Lower lobe of right lung (tissue), 2 donors: ENCODE measurements at regions not wholly inside any gene's neighbourhood (a gene's known extent, or its start where the extent isn't known, plus 50 kb on each side); places are given as distances from the start of the nearest gene placed in this dataset.

ENCODE experiments used
- ATAC-seq, 2 donors: fragments of 200-7000 bp; cut with Tn5 transposase; one replicate each; pipeline ENCODE4 v1.9.1; 2020 to 2022; ENCODE audit warnings: mild to moderate bottlenecking in 2 of 2, moderate library complexity in 2 of 2
- DNase-seq: peaks from one replicate; pipeline ENCODE4 v3.0.0-alpha.2; 2020
- H3K27ac ChIP-seq: fragments of 200-600 bp; one replicate; pipeline ENCODE4 v1.8.0; 2022
- H3K27me3 ChIP-seq: fragments of 200-600 bp; one replicate; pipeline ENCODE4 v1.8.0; 2022; ENCODE audit warnings: low read depth
- H3K36me3 ChIP-seq: fragments of 200-600 bp; one replicate; pipeline ENCODE4 v1.8.0; 2022; ENCODE audit warnings: mild to moderate bottlenecking
- H3K4me1 ChIP-seq: fragments of 200-600 bp; one replicate; pipeline ENCODE4 v1.8.0; 2022
- H3K4me3 ChIP-seq: fragments of 200-600 bp; one replicate; pipeline ENCODE4 v1.8.0; 2022; ENCODE audit warnings: mild to moderate bottlenecking
- H3K9me3 ChIP-seq: fragments of 200-600 bp; one replicate; pipeline ENCODE4 v1.8.0; 2022
- intact Hi-C: fragments of 100-400 bp; cut with DNase I; formaldehyde crosslinking; loops from one replicate; pipeline ENCODE4 v1.11.0; 2022
- TF ChIP-seq, protein P1 (sequence below): fragments of 200-600 bp; IDR thresholded peaks from one replicate; pipeline ENCODE4 v1.8.0; 2022; ENCODE audit warnings: antibody characterized with exemption, mild to moderate bottlenecking
- donor health status: DM: no; HTN: yes; CAD: no; lungs with severe emphysema.

DNA sequence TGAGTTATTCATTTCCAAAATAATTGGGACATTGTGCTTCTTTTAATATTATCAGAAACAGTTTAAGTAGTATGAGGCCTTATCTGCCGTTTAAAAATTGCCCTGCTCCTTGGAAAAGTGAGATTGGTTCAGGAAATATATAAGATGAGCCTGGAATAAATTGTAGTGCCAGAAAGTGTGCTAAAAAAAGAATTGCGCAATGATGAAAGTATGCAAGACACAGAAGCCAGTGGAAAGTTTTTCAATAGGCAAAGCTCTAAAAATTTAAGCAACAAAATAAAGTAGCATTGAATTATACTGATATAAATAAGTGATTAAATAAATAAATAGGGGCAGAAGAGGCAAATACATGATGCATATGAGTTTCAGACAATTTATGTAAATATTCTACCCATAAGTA lies 834.9 kb downstream of the BCL11B start:
- Histone ChIP-seq H3K9me3 (no peaks in the 10 kb centered on the region), H3K4me1 (no peaks in the 10 kb centered on the region), H3K27ac (no peak overlapping the region), H3K36me3 (no peaks in the 10 kb centered on the region), H3K4me3 (no peak overlapping the region), H3K27me3 (no peaks in the 10 kb centered on the region)
- DNase-seq (no peak), ATAC-seq (no peak)
- TF ChIP-seq, protein P1, sequence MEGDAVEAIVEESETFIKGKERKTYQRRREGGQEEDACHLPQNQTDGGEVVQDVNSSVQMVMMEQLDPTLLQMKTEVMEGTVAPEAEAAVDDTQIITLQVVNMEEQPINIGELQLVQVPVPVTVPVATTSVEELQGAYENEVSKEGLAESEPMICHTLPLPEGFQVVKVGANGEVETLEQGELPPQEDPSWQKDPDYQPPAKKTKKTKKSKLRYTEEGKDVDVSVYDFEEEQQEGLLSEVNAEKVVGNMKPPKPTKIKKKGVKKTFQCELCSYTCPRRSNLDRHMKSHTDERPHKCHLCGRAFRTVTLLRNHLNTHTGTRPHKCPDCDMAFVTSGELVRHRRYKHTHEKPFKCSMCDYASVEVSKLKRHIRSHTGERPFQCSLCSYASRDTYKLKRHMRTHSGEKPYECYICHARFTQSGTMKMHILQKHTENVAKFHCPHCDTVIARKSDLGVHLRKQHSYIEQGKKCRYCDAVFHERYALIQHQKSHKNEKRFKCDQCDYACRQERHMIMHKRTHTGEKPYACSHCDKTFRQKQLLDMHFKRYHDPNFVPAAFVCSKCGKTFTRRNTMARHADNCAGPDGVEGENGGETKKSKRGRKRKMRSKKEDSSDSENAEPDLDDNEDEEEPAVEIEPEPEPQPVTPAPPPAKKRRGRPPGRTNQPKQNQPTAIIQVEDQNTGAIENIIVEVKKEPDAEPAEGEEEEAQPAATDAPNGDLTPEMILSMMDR = no peak
- intact Hi-C loops = no loop called here

DNA sequence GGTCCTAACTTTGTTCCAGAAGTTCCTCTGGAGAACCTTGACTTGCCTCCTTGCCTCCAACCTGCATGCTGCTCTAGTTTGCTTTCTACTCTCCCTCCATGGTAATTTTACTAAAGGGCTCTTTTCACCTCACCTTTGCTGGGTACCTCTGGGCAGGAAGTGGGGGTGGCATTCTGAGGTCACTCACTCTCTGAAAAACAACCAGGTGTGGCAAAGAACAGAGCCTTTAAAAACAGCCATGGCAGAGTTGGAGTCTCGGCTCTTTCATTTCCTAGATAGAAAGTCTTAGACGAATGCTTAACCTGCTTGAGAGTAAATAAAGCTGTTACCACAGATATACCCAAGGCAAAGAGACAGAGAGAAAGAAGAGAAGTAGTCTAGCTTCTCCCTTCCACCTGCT lies 827.9 kb downstream of the BCL11B start:
- no peaks in the 10 kb centered on the region for H3K9me3 ChIP-seq
- no peak overlapping the region for H3K4me3 ChIP-seq
- no peak for DNase-seq
- TF ChIP-seq, protein P1 = no peak
- no peaks in the 10 kb centered on the region for H3K36me3 ChIP-seq
- no peak overlapping the region for H3K27ac ChIP-seq
- no peak for ATAC-seq
- no peaks in the 10 kb centered on the region for H3K27me3 ChIP-seq
- no peaks in the 10 kb centered on the region for H3K4me1 ChIP-seq
- intact Hi-C loops = no loop called here

DNA sequence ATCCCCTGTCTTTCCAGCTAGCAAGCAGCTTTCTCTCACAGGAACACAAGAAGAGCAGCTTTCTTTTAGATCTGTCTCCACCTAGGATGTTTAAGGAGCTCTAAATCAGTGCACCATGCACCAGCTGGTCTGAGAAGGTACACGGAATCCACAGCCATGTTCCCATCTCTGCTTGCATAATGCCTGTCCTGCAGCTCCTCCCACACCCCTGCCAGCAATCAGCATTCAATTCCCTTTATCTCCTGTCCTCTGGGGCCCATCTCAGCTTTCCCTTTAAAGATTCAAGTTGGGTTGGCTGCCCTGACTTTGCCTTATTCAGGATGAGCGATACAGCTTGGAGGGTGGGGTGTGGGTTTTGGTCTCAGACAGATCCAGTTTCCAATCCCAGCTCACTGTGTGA lies 826.3 kb downstream of the BCL11B start:
- ATAC-seq (no peak), DNase-seq (no peak)
- Histone ChIP-seq H3K27me3 (no peaks in the 10 kb centered on the region), H3K36me3 (no peaks in the 10 kb centered on the region), H3K9me3 (no peaks in the 10 kb centered on the region), H3K4me1 (no peaks in the 10 kb centered on the region), H3K27ac (no peak overlapping the region), H3K4me3 (no peak overlapping the region)
- TF ChIP-seq, protein P1 = no peak
- intact Hi-C loops = no loop called here

DNA sequence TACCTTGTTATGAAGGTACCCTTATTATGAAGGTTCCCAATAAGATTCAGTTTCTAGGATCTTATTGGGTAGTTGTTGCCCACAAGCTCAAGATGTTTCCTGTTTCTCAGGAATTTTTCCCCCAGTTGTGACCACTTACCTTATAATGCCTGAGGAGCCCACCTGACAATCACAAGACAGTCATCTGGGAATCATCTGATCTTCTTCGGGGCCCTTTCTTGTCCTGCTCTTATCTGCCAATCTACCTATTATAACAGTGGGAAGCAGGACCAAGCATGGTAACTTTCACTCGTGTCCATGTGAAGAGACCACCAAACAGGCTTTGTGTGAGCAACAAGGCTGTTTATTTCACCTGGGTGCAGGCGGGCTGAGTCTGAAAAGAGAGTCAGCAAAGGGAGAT lies 825.5 kb downstream of the BCL11B start:
- H3K4me1 ChIP-seq = no peaks in the 10 kb centered on the region
- ATAC-seq (no peak), DNase-seq (no peak)
- H3K9me3 ChIP-seq = no peaks in the 10 kb centered on the region
- H3K27ac ChIP-seq = no peak overlapping the region
- intact Hi-C loops = no loop called here
- H3K27me3 ChIP-seq = no peaks in the 10 kb centered on the region
- TF ChIP-seq, protein P1 = no peak
- H3K36me3 ChIP-seq = no peaks in the 10 kb centered on the region
- H3K4me3 ChIP-seq = no peak overlapping the region

DNA sequence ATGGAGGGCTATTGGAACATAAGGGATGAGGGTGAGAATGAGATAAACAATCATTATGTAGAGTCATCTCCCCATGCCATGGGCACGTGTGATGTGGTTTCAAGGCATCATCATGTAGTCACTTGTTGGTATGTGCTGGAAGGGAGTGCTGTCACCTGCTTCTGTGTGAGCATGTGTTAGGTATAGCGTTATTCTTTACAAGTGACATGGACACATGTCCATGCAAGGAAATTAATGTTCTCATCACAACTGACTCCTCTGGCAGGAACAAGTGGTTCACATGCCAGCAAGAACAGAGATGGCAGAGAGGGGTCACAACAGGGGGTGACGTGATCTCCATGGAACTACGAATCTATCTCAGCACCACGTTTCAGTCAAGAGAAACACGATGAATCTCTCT lies 815.8 kb downstream of the BCL11B start:
- H3K36me3 ChIP-seq = no peaks in the 10 kb centered on the region
- no peak for ATAC-seq
- DNase-seq = no peak
- H3K27ac ChIP-seq = no peak overlapping the region
- TF ChIP-seq, protein P1 = no peak
- no peak overlapping the region for H3K4me3 ChIP-seq
- no peaks in the 10 kb centered on the region for H3K9me3 ChIP-seq
- intact Hi-C loops = no loop called here
- H3K27me3 ChIP-seq = no peaks in the 10 kb centered on the region
- H3K4me1 ChIP-seq = no peaks in the 10 kb centered on the region

DNA sequence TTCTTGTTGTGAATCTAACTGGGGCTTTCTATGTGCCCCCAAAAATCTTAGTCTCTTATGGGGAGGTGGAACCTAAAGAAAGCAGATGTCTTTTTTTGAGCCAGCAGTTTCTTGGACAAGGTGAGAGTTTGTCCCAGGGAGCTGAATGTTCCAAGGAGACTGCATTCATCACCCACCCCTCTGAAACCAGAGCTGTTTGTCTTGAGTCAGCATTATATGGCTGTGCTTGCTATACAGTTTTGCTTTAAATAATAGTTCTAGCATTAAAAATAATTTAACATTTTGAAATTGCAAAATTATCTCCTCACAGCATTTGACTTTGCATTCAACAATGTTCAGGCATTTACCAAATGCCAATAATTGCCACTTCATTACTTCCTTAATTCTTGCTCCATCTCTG lies 813.3 kb downstream of the BCL11B start:
- intact Hi-C loops = no loop called here
- Histone ChIP-seq H3K27me3 (no peaks in the 10 kb centered on the region), H3K9me3 (no peaks in the 10 kb centered on the region), H3K36me3 (no peaks in the 10 kb centered on the region), H3K4me3 (no peak overlapping the region), H3K4me1 (no peaks in the 10 kb centered on the region), H3K27ac (no peak overlapping the region)
- TF ChIP-seq, protein P1 = no peak
- ATAC-seq (no peak), DNase-seq (no peak)
